T-helper 2 cell treated with Interferon-gamma antibody and Interleukin-4, amounts not matched to agents 100 ng/mL and 5 ng/mL, for 36 hours (primary cell): ENCODE measurements at regions not wholly inside any gene's neighbourhood (a gene's known extent, or its start where the extent isn't known, plus 50 kb on each side); places are given as distances from the start of the nearest gene placed in this dataset.

Experiments used
- intact Hi-C: fragments of 100-400 bp; cut with micrococcal nuclease; formaldehyde crosslinking; loops from one replicate; pipeline ENCODE4 v1.15.1; 2023

DNA sequence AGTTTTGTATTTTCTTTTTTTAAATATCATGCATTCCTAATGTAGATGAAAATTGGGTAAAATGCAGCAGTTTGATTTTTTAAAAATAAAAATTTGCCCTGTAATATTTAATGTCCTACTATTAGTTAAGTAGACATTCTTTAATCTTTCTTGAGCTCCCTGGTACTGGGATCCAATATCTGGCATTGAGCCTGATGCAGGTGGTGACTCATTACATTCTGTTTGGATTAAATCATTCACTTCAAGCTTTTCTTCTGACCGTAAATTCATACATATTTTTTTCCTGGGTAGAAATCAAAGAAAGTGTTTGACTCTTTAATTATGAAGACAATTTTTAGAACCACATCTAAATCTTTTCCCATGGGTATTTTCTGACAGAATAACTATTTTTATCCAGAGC lies 768.8 kb upstream of the SLC35B3 start:
- intact Hi-C loops = no loop called here

DNA sequence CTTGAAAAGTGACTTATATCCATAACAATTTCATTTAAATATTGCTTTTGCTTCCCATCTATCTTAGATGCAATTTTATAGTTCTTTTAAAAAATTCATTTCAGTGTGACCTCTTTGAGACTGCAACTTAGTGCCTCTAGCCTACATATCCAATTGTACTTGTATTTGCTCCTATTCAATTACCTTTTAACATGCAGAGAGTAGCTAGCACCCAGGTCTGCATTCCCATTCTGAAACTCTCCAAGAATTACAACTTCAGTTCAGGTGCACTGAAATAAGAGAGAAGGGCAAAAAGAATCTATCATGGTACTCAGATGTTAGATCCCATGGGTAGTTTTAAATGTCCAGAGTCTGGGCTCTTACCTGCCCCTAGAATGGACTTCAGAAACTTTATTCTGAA lies 765.4 kb upstream of the SLC35B3 start:
- intact Hi-C loops = no loop called here

DNA sequence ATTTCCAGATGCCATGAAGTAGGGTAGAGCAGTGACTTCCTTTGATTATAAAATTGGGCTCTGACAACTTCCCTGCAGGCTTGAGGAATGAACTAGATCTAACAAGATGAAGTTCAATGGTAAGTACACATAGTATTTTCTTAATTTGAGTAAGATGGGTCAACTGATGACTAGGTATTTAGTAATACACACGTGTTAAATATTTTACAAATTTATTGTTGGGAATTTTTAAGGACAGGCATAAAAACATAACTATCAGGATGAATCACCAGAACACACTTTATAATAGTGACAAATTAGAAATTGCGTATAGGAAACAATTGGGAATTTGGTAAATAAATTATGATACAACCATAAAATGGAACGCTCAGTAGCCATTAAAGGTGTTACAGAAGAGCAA lies 762.4 kb upstream of the SLC35B3 start:
- intact Hi-C loops = no loop called here

DNA sequence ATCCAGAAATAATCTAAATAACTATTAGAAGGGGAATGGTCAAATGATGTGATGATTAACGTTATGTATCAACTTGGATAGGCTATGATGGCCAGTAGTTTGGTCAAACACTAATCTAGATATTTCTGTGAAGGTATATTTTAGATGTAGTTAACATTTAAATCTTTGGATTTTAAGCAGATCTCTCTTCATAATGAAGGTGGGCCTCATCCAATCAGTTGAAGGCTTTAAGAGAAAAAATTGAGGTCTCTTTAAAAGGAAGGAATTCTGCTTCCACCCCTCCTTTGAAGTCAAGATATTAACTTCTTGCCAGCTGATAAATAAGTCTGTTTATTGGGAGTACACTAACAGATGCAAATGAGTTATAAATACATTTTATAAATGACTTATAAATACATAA lies 760.0 kb upstream of the SLC35B3 start:
- intact Hi-C loops = no loop called here

DNA sequence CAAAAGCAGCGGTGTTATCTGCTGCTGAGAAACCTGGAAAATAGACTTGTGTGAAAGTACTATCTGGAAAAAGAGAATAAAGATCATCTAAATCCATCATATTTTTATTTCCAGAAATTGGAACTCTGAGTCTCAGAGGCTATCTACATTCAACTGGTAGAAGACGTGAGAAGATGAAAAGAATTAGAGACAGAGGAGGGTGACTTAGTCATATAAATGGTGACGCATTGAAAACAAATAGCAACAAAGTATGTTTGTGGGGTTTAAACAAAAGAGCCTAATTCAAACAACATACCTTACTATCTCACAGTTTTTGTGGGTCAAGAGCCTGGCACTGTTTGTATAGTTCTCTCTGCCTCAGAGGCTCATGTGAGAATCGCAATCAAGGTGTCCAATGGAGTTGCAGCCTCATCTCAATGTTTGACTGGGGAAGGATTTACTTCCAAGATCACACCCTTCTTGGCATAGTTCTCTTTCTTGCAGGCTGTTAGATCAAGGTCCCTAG lies 757.1 kb upstream of the SLC35B3 start:
- intact Hi-C loops = no loop called here

DNA sequence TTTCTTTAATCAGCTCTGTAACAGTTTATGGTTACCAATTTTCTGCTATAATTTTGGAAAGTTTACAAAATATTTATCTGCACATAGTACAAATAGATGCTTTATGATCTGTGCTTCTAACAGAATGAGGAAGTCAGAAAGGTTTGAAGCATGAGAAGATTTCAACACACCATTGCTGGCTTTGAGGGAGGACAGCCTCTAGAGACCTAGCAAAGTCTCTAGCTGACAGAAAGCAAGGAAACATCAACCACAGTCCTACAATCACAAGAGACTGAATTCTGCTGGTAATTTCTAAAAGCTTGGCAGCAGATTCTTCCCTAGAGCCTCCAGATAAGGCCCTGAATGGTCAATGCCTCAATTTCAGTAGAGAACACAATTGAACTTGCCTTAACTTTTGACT lies 750.8 kb upstream of the SLC35B3 start:
- intact Hi-C loops = no loop called here

DNA sequence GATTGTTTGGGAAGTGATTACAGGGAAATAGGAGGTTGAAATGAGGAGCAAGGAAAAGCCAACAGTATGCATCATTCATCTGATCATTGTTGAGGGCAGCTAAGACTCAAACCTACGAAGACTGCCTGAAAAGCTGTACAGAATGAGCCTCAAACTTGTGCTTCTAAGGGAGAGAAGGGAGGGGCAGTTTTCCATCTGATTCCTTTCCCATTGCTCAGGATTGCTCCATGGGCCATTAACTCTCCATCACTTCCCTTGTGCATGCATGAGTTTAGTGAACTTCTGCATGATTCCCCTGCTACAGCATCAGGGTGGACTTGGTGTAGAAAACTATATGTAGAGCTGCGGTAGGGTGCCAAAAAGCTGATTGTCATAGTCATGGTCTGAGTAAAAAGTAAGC lies 742.7 kb upstream of the SLC35B3 start:
- intact Hi-C loops = no loop called here

DNA sequence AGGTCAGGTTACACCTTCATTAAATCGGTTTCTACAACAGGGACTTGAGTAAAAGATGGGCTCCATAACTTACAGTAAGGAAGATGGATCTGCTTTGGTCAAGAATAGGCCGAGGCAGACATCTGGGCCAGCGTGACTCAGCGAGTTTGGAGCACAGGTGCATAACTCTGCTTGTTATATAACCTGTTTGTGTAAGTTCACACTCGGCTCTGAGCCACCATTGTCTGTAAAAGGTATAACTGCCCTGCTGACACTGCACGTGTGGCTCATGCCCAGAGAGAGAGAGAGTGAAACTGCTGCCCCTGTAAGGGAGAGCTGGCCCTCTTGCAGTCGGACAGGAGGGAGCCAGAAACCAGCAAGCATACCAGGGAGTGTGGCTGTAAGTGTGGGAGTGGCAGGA lies 737.9 kb upstream of the SLC35B3 start:
- intact Hi-C loops = no loop called here

DNA sequence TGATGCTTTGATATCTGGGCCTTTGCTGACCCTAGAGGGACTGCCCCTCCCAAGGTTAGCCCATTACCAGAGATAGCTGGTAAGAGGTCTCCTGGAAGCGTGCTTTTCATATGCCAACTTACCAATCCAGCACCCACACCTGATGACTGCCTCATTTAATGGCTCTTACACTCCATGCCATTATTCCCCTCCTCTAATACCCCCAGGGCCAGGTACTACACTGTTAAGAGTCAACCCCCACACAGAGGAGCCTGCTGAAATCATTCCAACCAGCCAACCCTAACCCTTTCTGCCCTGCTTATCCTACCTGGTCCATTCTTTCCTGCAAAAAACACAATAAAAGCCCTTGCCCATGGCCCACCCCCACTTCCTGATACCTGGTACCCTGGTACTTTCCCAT lies 736.8 kb upstream of the SLC35B3 start:
- intact Hi-C loops = no loop called here

DNA sequence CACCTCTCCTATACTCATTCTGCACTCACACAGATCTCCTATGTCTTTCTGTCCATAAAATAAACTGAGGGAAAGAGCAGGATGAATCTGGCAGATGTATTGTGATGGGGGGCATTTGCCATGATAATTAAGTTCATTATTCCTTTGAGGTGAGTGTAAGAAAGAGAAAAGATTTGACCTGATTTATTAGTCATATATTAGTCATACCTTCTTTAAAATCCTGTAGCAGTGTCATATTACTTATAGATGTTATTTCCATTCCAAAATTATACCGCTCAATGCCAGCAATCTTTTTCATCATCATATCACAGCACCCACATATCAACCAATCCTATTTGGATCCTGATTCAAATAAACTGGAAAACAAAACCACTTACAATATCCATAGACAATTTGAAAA lies 733.3 kb upstream of the SLC35B3 start:
- intact Hi-C loops = no loop called here

DNA sequence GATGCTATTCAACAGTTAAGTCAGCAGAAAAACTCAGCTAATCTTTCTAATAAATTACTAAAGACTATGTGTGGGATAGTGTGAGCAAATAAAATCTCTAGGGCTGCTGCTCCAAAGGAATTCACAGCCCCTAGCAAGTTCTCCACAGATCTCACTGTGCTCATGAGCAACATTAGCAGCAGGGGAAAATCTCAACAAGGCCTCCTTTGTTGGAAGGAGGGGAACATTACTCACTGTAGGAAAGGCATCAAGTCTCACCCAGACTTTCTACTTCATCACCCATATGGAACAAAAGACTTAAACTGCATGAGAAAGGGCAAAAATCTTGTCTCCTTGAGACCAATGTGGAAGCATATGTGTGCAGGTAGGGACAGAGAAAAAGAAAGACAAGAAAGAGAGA lies 726.4 kb upstream of the SLC35B3 start:
- intact Hi-C loops = no loop called here

DNA sequence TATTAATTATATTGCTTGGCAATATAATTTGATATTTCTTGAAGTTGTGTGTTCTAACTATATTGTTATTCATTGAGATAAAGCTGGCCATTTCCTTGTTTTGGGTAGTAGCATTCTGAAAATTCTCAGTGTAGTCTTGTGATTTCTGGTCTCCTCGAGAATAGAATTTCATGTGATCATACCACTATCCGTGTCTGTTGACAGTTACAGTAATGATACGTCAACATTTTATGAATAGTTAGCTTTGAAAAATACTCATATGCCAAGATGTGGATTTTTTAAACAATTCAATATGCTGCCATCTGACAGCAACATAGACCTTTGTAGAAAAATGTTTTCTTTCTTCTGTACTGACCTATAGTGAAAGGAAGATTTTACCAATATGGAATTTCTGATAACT lies 723.7 kb upstream of the SLC35B3 start:
- intact Hi-C loops = no loop called here

DNA sequence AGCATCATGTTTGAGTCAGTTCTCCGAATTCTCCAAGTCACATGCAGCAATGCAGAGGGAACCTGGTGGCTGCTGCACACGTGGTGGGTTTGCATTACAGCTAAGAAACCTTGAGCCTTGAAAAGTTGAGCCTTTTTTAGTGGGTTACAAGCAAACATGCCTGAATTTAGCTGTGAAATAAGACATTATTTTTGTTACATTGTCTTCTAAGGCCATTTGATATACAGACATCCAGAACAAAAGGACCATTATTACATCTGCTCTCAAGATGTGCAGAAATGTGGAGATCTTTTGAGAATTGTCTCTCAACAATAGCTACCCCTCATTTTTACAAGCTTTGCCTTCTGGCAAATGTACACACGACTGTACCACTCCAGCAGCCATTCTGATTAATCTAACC lies 720.5 kb upstream of the SLC35B3 start:
- intact Hi-C loops = no loop called here

DNA sequence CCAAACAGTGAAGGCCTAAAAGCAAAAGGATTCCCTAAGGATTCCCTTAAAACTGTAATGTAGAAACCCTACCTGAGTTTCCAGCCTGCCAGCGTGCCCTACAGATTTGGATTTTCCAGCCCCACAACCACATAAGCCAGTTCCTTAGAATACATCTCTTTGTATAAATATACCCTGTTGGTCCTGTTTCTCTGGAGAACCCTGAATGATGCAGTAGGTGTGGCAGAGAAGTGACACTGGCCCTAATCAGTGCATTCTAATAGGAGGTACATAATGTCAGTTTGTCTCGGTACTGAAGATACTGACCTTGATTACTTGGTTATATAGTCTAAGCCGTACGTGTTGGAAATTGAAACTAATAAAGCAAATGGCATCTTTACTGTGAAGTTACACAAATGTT lies 707.8 kb upstream of the SLC35B3 start:
- intact Hi-C loops = no loop called here

DNA sequence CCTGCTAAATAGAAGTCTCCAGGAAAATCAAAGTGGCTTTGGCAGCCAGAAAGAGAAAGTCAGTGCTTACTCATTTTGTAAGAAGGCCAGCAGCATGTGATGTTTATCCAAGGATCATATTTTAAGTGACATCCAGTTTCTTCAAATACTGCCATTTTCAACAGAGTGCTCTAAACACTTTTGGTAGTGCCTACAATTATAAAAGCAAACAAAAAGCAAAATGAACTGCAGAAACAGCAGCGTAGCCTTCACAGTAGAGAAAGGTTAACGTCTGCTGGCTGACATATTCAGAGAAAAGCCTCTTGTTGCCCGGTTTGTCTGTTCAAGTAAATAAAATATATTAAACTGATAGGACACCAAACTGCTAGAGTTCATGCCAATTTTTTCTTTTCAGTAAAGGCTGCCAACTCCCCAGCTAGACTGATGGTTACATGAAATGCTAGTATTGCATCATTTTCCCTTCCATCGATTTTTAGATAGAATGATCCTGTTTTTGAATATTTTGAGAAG lies 705.7 kb upstream of the SLC35B3 start:
- intact Hi-C loops = no loop called here

DNA sequence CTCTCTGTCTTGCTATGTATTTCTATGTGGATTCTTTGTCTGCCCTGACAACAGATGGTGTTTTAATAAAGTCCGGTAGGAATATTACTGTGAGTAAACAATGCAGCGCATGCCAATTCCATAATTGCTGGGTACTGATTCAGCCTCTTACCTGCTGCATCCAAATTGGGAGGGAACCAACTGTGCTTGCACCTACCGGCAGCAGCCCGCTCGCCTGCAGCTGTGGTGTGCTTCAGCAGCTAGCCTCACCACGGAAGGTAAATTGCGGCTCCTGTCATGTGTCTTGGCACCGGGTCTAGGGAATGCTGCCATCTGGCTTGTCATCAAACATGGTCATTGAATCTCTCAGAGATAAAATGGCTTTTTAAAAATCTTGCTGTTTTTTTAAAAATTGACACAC lies 704.8 kb upstream of the SLC35B3 start:
- intact Hi-C loops = no loop called here

DNA sequence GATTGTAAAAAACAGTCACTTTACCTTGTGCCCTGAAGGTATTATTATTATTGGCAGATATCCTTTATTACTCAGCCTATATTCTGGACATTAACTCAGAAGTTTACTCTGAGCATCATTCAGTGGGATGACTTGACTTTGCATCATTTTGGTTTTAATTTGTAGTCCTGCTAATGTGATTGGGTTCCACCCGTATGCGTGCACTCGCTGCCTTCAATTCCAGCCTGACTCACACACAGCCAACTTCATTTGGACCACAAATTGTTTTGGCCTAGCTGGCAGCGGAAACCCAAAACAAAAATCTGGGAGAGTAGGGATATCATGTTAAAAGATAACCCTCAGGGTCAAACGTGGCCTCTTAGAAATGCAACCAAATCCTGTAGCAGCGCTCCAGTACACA lies 704.4 kb upstream of the SLC35B3 start:
- intact Hi-C loops = no loop called here

DNA sequence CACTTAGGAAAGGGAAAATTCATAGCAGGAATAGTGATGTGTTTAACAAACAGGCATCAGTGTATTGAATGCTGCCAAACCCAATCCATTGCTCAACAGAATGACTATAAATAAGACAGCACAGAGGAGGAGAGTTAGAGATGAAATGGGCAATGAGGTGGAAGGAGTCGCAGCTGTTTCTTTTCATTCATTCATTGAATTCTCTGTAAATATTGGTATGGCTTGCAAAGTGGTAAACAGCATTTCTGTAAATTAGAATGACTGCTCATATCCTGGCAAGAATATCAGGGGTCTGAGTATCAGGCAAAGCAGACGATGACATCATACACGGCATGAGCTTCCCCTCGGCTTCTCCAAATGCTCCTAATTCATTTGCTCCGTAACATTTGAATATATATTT lies 703.6 kb upstream of the SLC35B3 start:
- intact Hi-C loops = no loop called here

DNA sequence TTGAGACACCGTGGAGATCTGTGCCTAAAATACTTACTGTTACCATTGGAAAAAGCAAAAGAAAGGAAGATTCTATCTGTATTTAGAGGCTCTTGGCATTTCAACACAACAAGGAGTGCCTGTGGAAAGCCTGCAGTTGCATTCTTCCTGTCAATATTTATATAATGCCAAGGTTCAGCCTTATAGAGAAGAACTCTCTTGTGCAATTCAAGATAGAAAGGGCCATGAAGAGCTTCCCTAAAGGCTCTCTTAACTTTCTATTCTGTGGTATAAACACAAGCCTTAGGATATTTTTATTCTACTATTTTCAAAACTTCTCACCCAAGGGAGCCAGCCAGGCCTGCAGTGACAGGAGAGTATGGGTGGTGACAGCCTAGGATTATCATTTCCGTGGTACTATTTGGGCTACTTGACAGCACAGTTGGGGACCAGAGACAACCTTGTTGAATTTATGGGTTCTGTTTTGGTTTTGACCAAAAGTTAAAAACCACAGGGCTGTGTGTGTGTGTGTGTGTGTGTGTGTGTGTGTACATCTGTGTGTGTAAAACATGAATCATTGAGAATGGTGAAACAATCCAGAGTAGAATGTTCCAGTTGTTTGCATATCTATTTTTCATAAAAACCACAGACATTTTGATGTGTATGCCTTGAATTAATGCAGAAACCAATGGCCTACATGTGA lies 700.9 kb upstream of the SLC35B3 start:
- intact Hi-C loops = no loop called here

DNA sequence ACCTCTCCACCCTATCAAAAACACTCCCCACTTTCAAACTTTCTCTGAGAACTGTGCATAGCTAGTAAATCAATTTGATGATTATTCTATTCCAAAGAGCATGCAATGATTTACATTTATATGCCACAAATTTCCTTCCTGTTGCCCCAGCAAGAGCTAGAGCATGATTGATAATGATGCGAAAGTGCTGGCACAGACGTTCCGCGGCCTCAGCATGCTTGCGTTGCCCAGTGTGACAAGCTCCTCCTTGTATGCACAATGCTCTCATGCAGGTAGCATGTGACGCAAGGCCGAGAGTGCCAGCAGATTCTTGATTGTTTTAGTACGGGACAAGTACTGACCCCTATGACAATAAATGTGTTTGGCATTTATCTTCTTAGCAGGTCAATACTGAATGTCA lies 696.3 kb upstream of the SLC35B3 start:
- intact Hi-C loops = no loop called here

DNA sequence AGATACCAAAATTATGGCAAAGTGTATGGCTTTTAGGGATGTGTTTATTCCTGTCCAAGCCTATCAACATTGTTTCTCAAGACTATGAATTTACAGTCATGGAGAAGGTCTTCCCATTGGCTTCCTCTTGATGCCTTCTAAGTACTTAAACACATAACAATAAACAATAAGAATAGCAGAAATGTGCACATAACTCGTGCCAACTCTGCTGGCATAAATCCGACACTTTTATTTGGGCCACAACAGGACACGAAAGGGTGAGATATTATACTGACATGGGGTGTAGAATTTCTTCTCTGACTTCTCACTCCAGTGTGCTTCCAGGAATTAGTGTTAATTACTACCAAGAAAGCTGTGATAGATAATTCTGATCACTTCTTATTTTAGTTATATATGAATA lies 695.9 kb upstream of the SLC35B3 start:
- intact Hi-C loops = no loop called here

DNA sequence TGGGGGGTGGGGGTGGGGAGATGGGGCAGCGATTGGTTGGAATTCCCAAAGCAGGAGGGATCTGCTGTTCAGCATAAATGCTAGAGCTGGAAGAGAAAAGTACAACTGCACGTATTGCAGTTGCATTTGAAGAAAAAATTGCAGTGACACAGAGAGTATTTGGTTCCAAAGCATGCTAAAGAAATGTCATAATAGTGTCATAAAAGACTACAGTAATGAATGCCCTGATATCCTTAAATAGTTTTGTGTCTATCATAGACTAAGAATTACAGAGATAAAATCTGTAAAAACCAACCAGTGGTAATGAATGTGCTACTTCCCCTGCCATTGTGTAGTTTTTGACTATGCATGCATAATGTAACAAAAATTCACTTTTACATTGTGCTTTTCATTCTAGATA lies 693.6 kb upstream of the SLC35B3 start:
- intact Hi-C loops = no loop called here

DNA sequence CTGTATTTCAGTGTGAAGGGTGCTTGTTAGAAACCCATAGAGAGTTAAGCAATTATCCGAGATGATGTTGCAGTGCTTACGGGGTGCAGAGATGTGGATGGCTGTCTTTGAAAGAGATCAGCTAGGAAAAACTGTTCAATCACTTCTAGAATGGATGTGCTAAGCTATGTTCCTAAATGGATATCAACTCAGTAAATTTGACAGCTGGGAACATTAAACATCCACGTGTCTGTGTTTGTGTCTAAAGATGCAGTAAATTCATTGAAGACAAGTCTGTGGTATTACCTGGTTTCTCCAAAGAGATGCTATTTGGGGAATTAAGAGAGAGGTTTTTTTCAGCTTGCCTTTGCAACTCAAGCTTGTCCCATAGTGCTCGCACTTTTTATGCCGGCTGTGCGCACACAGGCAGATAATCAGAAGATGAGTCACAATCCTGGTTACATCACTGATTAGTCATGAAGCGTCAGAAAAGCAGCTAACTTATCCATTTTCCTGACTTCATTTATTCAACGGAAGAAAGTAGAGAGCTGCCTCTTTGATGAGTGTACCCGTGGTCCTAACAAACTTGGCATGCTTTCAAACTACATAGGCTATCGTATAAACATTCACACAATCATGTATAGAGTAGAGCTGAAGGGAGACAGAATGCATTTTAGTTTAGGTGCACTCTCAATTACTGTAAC lies 691.7 kb upstream of the SLC35B3 start:
- intact Hi-C loops = no loop called here
